B cell (primary cell): ENCODE measurements at regions not wholly inside any gene's neighbourhood (a gene's known extent, or its start where the extent isn't known, plus 50 kb on each side); places are given as distances from the start of the nearest gene placed in this dataset.

Source experiments
- CTCF ChIP-seq: fragments of 200-600 bp; IDR thresholded peaks from one replicate; pipeline ENCODE4 v1.8.0; 2022; ENCODE audit warnings: antibody characterized with exemption, mild to moderate bottlenecking
- EZH2 ChIP-seq: IDR thresholded peaks from 2 replicates; pipeline ENCODE4 v1.6.1; 2012; ENCODE audit warnings: borderline replicate concordance, low read depth, mild to moderate bottlenecking, moderate library complexity, low read length; ENCODE audit not compliant: insufficient read depth, poor library complexity, severe bottlenecking

GRCh38 chr9:2290382-2290781, 275.2 kb downstream of the SMARCA2 start:
- TF ChIP-seq EZH2 (no peak), CTCF (no peak)
